HL-60 (cell line): ENCODE measurements at regions not wholly inside any gene's neighbourhood (a gene's known extent, or its start where the extent isn't known, plus 50 kb on each side); places are given as distances from the start of the nearest gene placed in this dataset.

Experiments
- DNase-seq, 2 experiments: peaks; one replicate each; pipeline ENCODE4 v3.0.0-alpha.2; 2010 to 2020; ENCODE audit warnings: low read depth in 1 of 2, low spot score in 1 of 2
- H3K27ac ChIP-seq: fragments of 250-450 bp; sonication (Bioruptor Pico); replicated peaks from 2 replicates; pipeline ENCODE4 v1.5.1; 2020; ENCODE audit warnings: mild to moderate bottlenecking, moderate library complexity
- H3K27me3 ChIP-seq: fragments of 250-450 bp; sonication (Bioruptor Pico); 2 replicates; pipeline ENCODE4 v1.5.1; 2021; ENCODE audit warnings: mild to moderate bottlenecking, moderate library complexity; ENCODE audit not compliant: insufficient read depth, poor library complexity, severe bottlenecking
- H3K4me3 ChIP-seq: replicated peaks from 2 replicates; pipeline ENCODE4 v1.5.1; 2011; ENCODE audit warnings: mild to moderate bottlenecking, control low read depth, low read length; ENCODE audit not compliant: insufficient read depth
- GABPA ChIP-seq: IDR thresholded peaks from 2 replicates; pipeline ENCODE4 v1.6.1; 2012; ENCODE audit warnings: low read depth
- POLR2AphosphoS5 ChIP-seq: IDR thresholded peaks from 2 replicates; pipeline ENCODE4 v1.6.1; 2012; ENCODE audit warnings: low read depth
- REST ChIP-seq: IDR thresholded peaks from 2 replicates; pipeline ENCODE4 v1.6.1; 2012; ENCODE audit warnings: low read depth; ENCODE audit not compliant: insufficient replicate concordance
- SPI1 ChIP-seq: IDR thresholded peaks from 2 replicates; pipeline ENCODE4 v1.6.1; 2012; ENCODE audit warnings: low read depth, mild to moderate bottlenecking, borderline replicate concordance
- TF ChIP-seq, protein P1 (sequence below): IDR thresholded peaks from one replicate; pipeline ENCODE4 v1.5.1; 2011; ENCODE audit warnings: low read length, control low read depth, inconsistent platforms; ENCODE audit not compliant: insufficient read depth

- DNase-seq = peak; percentile 11 to 42
- H3K27ac ChIP-seq = no peak overlapping the region
- no peaks in the 10 kb centered on the region for H3K27me3 ChIP-seq
- TF ChIP-seq GABPA = no peak
- TF ChIP-seq, protein P1, sequence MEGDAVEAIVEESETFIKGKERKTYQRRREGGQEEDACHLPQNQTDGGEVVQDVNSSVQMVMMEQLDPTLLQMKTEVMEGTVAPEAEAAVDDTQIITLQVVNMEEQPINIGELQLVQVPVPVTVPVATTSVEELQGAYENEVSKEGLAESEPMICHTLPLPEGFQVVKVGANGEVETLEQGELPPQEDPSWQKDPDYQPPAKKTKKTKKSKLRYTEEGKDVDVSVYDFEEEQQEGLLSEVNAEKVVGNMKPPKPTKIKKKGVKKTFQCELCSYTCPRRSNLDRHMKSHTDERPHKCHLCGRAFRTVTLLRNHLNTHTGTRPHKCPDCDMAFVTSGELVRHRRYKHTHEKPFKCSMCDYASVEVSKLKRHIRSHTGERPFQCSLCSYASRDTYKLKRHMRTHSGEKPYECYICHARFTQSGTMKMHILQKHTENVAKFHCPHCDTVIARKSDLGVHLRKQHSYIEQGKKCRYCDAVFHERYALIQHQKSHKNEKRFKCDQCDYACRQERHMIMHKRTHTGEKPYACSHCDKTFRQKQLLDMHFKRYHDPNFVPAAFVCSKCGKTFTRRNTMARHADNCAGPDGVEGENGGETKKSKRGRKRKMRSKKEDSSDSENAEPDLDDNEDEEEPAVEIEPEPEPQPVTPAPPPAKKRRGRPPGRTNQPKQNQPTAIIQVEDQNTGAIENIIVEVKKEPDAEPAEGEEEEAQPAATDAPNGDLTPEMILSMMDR = peak; percentile 72
- H3K4me3 ChIP-seq = no peak overlapping the region
Observed at GRCh38 chr20:59403261-59403961, 103.0 kb downstream of the EDN3 start.

DNA sequence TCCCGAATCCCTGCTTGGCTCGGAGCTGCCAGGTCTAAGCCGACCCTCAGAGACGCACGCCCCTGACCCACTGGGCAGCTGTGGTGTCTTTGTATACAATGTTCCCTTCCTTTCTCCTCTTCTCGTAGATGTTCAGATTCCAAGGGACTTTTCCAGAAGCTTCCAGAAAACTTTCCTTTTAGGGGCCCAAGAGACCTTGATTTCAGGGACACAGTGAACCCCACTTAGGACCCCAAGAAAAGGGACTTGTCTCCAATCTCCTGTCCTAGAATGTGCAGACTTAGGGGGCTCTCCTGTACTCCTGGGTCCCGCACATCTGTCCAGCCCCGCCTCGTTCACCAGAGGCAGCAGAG is 103.5 kb downstream of the EDN3 start:
- H3K4me3 ChIP-seq = no peak overlapping the region
- no peak overlapping the region for H3K27ac ChIP-seq
- TF ChIP-seq, protein P1 = no peak
- TF ChIP-seq GABPA = no peak
- no peak for TF ChIP-seq REST
- no peak for TF ChIP-seq SPI1
- no peak for TF ChIP-seq POLR2AphosphoS5
- H3K27me3 ChIP-seq = no peaks in the 10 kb centered on the region
- no peak for DNase-seq

DNA sequence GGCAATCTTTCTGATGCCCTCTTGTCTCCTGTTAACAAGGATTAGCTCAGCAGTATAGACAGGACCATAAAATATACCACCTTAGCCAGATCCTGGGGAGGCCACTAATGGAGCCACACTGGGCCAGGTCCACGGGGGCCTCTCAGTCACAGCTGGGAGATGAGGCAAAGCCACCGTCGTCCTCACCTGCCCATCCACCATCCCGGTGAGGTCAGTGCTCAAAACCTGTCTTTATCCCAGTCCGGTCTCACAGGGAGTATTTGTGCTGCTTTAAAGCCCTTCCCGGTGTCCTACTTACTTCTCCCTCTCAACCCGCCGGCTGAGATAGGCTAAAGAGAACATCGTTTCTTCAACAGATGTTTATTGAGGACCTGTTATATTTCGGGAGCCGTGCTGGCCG is 104.3 kb downstream of the EDN3 start:
- H3K27ac ChIP-seq = no peak overlapping the region
- no peak for TF ChIP-seq REST
- TF ChIP-seq, protein P1 = no peak
- TF ChIP-seq SPI1 = no peak
- TF ChIP-seq GABPA = no peak
- no peak for TF ChIP-seq POLR2AphosphoS5
- DNase-seq = no peak
- no peak overlapping the region for H3K4me3 ChIP-seq
- H3K27me3 ChIP-seq = no peaks in the 10 kb centered on the region
